Keratinocyte (primary cell): ENCODE measurements at regions not wholly inside any gene's neighbourhood (a gene's known extent, or its start where the extent isn't known, plus 50 kb on each side); places are given as distances from the start of the nearest gene placed in this dataset.

Experiments used
- DNase-seq: peaks from one replicate; pipeline ENCODE4 v3.0.0-alpha.2; 2011; ENCODE audit warnings: low read depth, missing footprints, low spot score
- FAIRE-seq: peaks from 2 replicates; lab custom pipeline; 2011; peaks lifted over from hg19 to GRCh38; lab: Jason Lieb, UNC
- H2AFZ ChIP-seq: 2 replicates; pipeline ENCODE4 v1.6.0; 2012; ENCODE audit warnings: low read length, control low read depth, inconsistent platforms; ENCODE audit not compliant: control insufficient read depth
- H3K27ac ChIP-seq: 2 replicates; pipeline ENCODE4 v1.5.1; 2011; ENCODE audit warnings: low read length; ENCODE audit not compliant: control insufficient read depth, insufficient read depth
- H3K27me3 ChIP-seq: 3 replicates; pipeline ENCODE4 v1.6.0; 2011; ENCODE audit warnings: low read length; ENCODE audit not compliant: control insufficient read depth, insufficient read depth; ENCODE audit errors: extremely low read depth
- H3K36me3 ChIP-seq, 2 experiments: 2 replicates in 1 of 2; 3 replicates in 1 of 2; pipeline ENCODE4 v1.5.1; 2011; ENCODE audit warnings: low read length in 2 of 2, mild to moderate bottlenecking in 1 of 2; ENCODE audit not compliant: control insufficient read depth in 2 of 2, insufficient read depth in 2 of 2; ENCODE audit errors: extremely low read depth in 1 of 2
- H3K4me1 ChIP-seq: 3 replicates; pipeline ENCODE4 v1.5.1; 2011; ENCODE audit warnings: low read length; ENCODE audit not compliant: control insufficient read depth, insufficient read depth; ENCODE audit errors: extremely low read depth
- H3K4me2 ChIP-seq: 3 replicates; pipeline ENCODE4 v1.6.0; 2011; ENCODE audit warnings: low read depth, low read length; ENCODE audit not compliant: control insufficient read depth, insufficient read depth; ENCODE audit errors: extremely low read depth
- H3K4me3 ChIP-seq, 3 experiments: fragments of 200-600 bp in 1 of 3; sonication (generic) in 1 of 3; 2 replicates in 2 of 3; 3 replicates in 1 of 3; pipeline ENCODE4 v1.5.1; 2011 to 2016; ENCODE audit warnings: low read length in 3 of 3, mild to moderate bottlenecking in 3 of 3, control low read depth in 2 of 3, inconsistent platforms in 1 of 3, low read depth in 1 of 3, mixed read lengths in 1 of 3, mixed run types in 1 of 3, moderate library complexity in 1 of 3; ENCODE audit not compliant: control insufficient read depth in 2 of 3, insufficient read depth in 2 of 3; ENCODE audit errors: extremely low read depth in 1 of 3
- H3K79me2 ChIP-seq: 2 replicates; pipeline ENCODE4 v1.6.0; 2012; ENCODE audit warnings: low read length; ENCODE audit not compliant: control insufficient read depth, insufficient read depth
- H3K9ac ChIP-seq: 3 replicates; pipeline ENCODE4 v1.6.0; 2011; ENCODE audit warnings: low read length; ENCODE audit not compliant: control insufficient read depth, insufficient read depth; ENCODE audit errors: extremely low read depth
- H3K9me1 ChIP-seq: 3 replicates; pipeline ENCODE4 v1.6.0; 2011; ENCODE audit warnings: low read length; ENCODE audit not compliant: control insufficient read depth, insufficient read depth; ENCODE audit errors: extremely low read depth
- H3K9me3 ChIP-seq: 2 replicates; pipeline ENCODE4 v1.5.1; 2012; ENCODE audit warnings: low read depth, low read length; ENCODE audit not compliant: control insufficient read depth
- H4K20me1 ChIP-seq: 3 replicates; pipeline ENCODE4 v1.6.0; 2011; ENCODE audit warnings: low read length; ENCODE audit not compliant: control insufficient read depth, insufficient read depth; ENCODE audit errors: extremely low read depth
- CTCF ChIP-seq, 3 experiments: IDR thresholded peaks in 1 of 3; conservative IDR thresholded peaks in 1 of 3; optimal IDR thresholded peaks in 1 of 3; 2 replicates in 2 of 3; 3 replicates in 1 of 3; pipeline versions ENCODE3 to v1.5.1; 2011; ENCODE audit warnings: low read length in 3 of 3, mild to moderate bottlenecking in 3 of 3, moderate library complexity in 2 of 3, control low read depth in 1 of 3, inconsistent platforms in 1 of 3; ENCODE audit not compliant: insufficient read depth in 2 of 3; ENCODE audit errors: extremely low read depth in 1 of 3
- EZH2 ChIP-seq: IDR thresholded peaks from one replicate; pipeline ENCODE4 v1.6.1; 2012; ENCODE audit warnings: inconsistent platforms, mild to moderate bottlenecking, low read length, moderate library complexity
- dilution Hi-C: fragments of 300-500 bp; cut with MboI; formaldehyde crosslinking; loops from one replicate; pipeline ENCODE4 v1.7.0; 2020; ENCODE audit warnings: low sequenced_read_pairs; ENCODE audit not compliant: extremely low pct_ligation_motif_present

GRCh38 chr4:84327526-84327925, 171.6 kb downstream of the NKX6-1 start:
- Histone ChIP-seq H3K4me1 (no peaks in the 10 kb centered on the region), H3K9me1 (no peaks in the 10 kb centered on the region), H2AFZ (no peak overlapping the region), H3K4me2 (no peak overlapping the region), H3K9ac (no peak overlapping the region), H3K36me3 (no peaks in the 10 kb centered on the region), H4K20me1 (no peaks in the 10 kb centered on the region), H3K79me2 (no peaks in the 10 kb centered on the region), H3K27me3 (no peaks in the 10 kb centered on the region), H3K4me3 (no peak overlapping the region), H3K27ac (no peak overlapping the region), H3K9me3 (no peaks in the 10 kb centered on the region)
- dilution Hi-C loops = no loop called here
- FAIRE-seq (no peak), DNase-seq (no peak)
- TF ChIP-seq EZH2 = no peak
- no peak for TF ChIP-seq CTCF (optimal IDR thresholded peaks at IDR 0.05 in 1 of 3, IDR thresholded peaks at IDR 0.05 in 1 of 3, conservative IDR thresholded peaks at IDR 0.05 in 1 of 3; ENCODE audit: extremely low read depth in 1 of 3, insufficient read depth in 2 of 3, low read length in 3 of 3)

DNA sequence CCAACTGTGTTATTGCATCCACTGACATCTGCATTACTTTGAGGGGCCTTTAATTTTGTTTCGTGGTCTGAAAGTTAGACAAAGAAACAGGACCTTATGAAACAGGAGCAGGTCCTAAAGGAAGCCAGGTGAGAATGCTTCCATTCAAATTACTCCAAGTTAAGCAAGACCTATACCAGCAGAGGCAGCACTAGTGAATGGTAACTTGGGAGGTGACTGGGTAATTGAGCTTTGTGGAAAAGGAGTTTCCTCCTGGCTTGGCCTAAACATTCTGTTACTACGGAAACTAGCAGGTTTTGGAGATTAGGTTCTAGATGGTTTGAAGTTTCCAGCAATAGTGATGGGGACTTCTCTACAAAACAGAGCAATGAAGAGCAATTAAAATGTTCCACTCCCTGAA, 173.5 kb downstream of the NKX6-1 start:
- no peaks in the 10 kb centered on the region for H3K9me3 ChIP-seq
- no peak overlapping the region for H3K4me3 ChIP-seq
- H3K36me3 ChIP-seq = no peaks in the 10 kb centered on the region
- H2AFZ ChIP-seq = no peak overlapping the region
- dilution Hi-C loops = no loop called here
- no peak overlapping the region for H3K9ac ChIP-seq
- H4K20me1 ChIP-seq = no peaks in the 10 kb centered on the region
- FAIRE-seq = no peak
- H3K27ac ChIP-seq = no peak overlapping the region
- H3K4me1 ChIP-seq = no peaks in the 10 kb centered on the region
- TF ChIP-seq EZH2 = no peak
- TF ChIP-seq CTCF (optimal IDR thresholded peaks at IDR 0.05 in 1 of 3, IDR thresholded peaks at IDR 0.05 in 1 of 3, conservative IDR thresholded peaks at IDR 0.05 in 1 of 3; ENCODE audit: extremely low read depth in 1 of 3, insufficient read depth in 2 of 3, low read length in 3 of 3) = no peak
- H3K9me1 ChIP-seq = no peaks in the 10 kb centered on the region
- no peak for DNase-seq
- no peak overlapping the region for H3K4me2 ChIP-seq
- H3K27me3 ChIP-seq = no peaks in the 10 kb centered on the region
- H3K79me2 ChIP-seq = no peaks in the 10 kb centered on the region
